H1 (cell line): ENCODE measurements at regions not wholly inside any gene's neighbourhood (a gene's known extent, or its start where the extent isn't known, plus 50 kb on each side); places are given as distances from the start of the nearest gene placed in this dataset.

Experiments used
- CTCF ChIA-PET: fragments of 300-600 bp; sonication (Branson Sonifier 250); formaldehyde crosslinking; loops from one replicate; lab custom pipeline; 2021; ENCODE audit not compliant: partially characterized antibody; lab: Charles Lee
- POLR2A ChIA-PET: fragments of 300-600 bp; sonication (Branson Sonifier 250); formaldehyde crosslinking; loops from one replicate; lab custom pipeline; 2021; ENCODE audit warnings: inconsistent platforms; ENCODE audit not compliant: partially characterized antibody; lab: Charles Lee
- DNase-seq, 2 experiments: peaks; one replicate each; pipeline versions ENCODE4 v3.0.0 to v3.0.0-alpha.2; 2010 to 2022; ENCODE audit warnings: low spot score in 2 of 2, low read depth in 1 of 2, mixed read lengths in 1 of 2
- FAIRE-seq: peaks from 2 replicates; lab custom pipeline; 2011; peaks lifted over from hg19 to GRCh38; lab: Jason Lieb, UNC
- H2AFZ ChIP-seq: 2 replicates; pipeline ENCODE4 v1.8.1; 2012; ENCODE audit warnings: low read length, inconsistent platforms
- H2AK5ac ChIP-seq: 2 replicates; pipeline ENCODE4 v1.6.1; 2013; ENCODE audit warnings: low read depth, low read length
- H2BK120ac ChIP-seq: replicated peaks from 2 replicates; pipeline ENCODE3; 2013; ENCODE audit warnings: low read depth, low read length, inconsistent platforms
- H2BK12ac ChIP-seq: 2 replicates; pipeline ENCODE4 v1.6.1; 2013; ENCODE audit warnings: low read depth, low read length
- H2BK15ac ChIP-seq: 2 replicates; pipeline ENCODE4 v1.6.1; 2013; ENCODE audit warnings: low read length
- H2BK20ac ChIP-seq: 2 replicates; pipeline ENCODE4 v1.6.1; 2013; ENCODE audit warnings: low read length
- H2BK5ac ChIP-seq: 2 replicates; pipeline ENCODE4 v1.6.1; 2013; ENCODE audit warnings: low read depth, low read length
- H3K14ac ChIP-seq: 2 replicates; pipeline ENCODE4 v1.6.1; 2013; ENCODE audit warnings: inconsistent platforms; ENCODE audit not compliant: insufficient read length
- H3K18ac ChIP-seq: 2 replicates; pipeline ENCODE4 v1.6.1; 2013; ENCODE audit warnings: low read length; ENCODE audit errors: extremely low read depth
- H3K23ac ChIP-seq: 2 replicates; pipeline ENCODE4 v1.6.1; 2013; ENCODE audit warnings: inconsistent platforms; ENCODE audit not compliant: insufficient read length
- H3K23me2 ChIP-seq: 2 replicates; pipeline ENCODE4 v1.6.1; 2013; ENCODE audit warnings: low read depth, low read length
- H3K27ac ChIP-seq: 2 replicates; pipeline ENCODE4 v1.6.1; 2011; ENCODE audit warnings: low read depth, low read length, inconsistent platforms
- H3K27me3 ChIP-seq, 4 experiments: replicated peaks in 1 of 4; 1 replicate in 1 of 4; 2 replicates in 3 of 4; pipeline versions ENCODE4 v1.6.1 to v1.8.1; 2011 to 2013; ENCODE audit warnings: low read length in 3 of 4, mild to moderate bottlenecking in 3 of 4, inconsistent platforms in 2 of 4, mixed read lengths in 2 of 4, moderate library complexity in 1 of 4; ENCODE audit not compliant: control insufficient read depth in 3 of 4, insufficient read depth in 3 of 4; ENCODE audit errors: extremely low read depth in 1 of 4
- H3K36me3 ChIP-seq, 4 experiments: 2 replicates each; pipeline versions ENCODE4 v1.6.1 to v1.8.1; 2011 to 2013; ENCODE audit warnings: mild to moderate bottlenecking in 4 of 4, low read length in 3 of 4, moderate library complexity in 2 of 4, control low read depth in 1 of 4, inconsistent platforms in 1 of 4; ENCODE audit not compliant: insufficient read depth in 4 of 4, control insufficient read depth in 2 of 4
- H3K4ac ChIP-seq: replicated peaks from 2 replicates; pipeline ENCODE3; 2013; ENCODE audit warnings: low read length, low read depth, mixed read lengths, inconsistent platforms; ENCODE audit not compliant: insufficient read length
- H3K4me1 ChIP-seq, 4 experiments: replicated peaks in 1 of 4; 1 replicate in 1 of 4; 2 replicates in 3 of 4; pipeline versions ENCODE4 v1.6.1 to v1.8.1; 2011 to 2013; ENCODE audit warnings: low read length in 3 of 4, inconsistent platforms in 2 of 4, mixed read lengths in 1 of 4; ENCODE audit not compliant: insufficient read depth in 4 of 4, control insufficient read depth in 3 of 4
- H3K4me2 ChIP-seq, 2 experiments: 2 replicates each; pipeline versions ENCODE4 v1.6.1 to v1.8.1; 2011 to 2013; ENCODE audit warnings: low read depth in 2 of 2, low read length in 2 of 2, control low read depth in 1 of 2, inconsistent platforms in 1 of 2, mild to moderate bottlenecking in 1 of 2; ENCODE audit not compliant: insufficient read depth in 1 of 2
- H3K4me3 ChIP-seq, 4 experiments: fragments of 200-600, 300-600 bp in 1 of 4; sonication (generic), shearing (Covaris generic), sonication (Bioruptor Twin) in 1 of 4; 2 replicates each; pipeline versions ENCODE4 v1.5.1 to v1.8.1; 2011 to 2016; ENCODE audit warnings: low read length in 4 of 4, low read depth in 3 of 4, control low read depth in 2 of 4, inconsistent platforms in 2 of 4, mild to moderate bottlenecking in 2 of 4, mixed read lengths in 1 of 4, moderate library complexity in 1 of 4; ENCODE audit not compliant: insufficient read depth in 2 of 4; ENCODE audit errors: extremely low read depth in 1 of 4
- H3K56ac ChIP-seq: replicated peaks from 2 replicates; pipeline ENCODE3; 2013; ENCODE audit warnings: low read depth, mild to moderate bottlenecking, mixed read lengths, low read length, inconsistent platforms; ENCODE audit not compliant: insufficient read length
- H3K79me1 ChIP-seq: 2 replicates; pipeline ENCODE4 v1.6.1; 2013; ENCODE audit warnings: low read depth, low read length, control low read depth
- H3K79me2 ChIP-seq, 2 experiments: 2 replicates each; pipeline versions ENCODE4 v1.6.1 to v1.8.1; 2012 to 2013; ENCODE audit warnings: low read length in 2 of 2, mild to moderate bottlenecking in 2 of 2, inconsistent platforms in 1 of 2; ENCODE audit not compliant: insufficient read depth in 2 of 2, control insufficient read depth in 1 of 2
- H3K9ac ChIP-seq, 4 experiments: replicated peaks in 1 of 4; 1 replicate in 1 of 4; 2 replicates in 3 of 4; pipeline versions ENCODE4 v1.6.1 to v1.8.1; 2011 to 2013; ENCODE audit warnings: low read depth in 3 of 4, low read length in 3 of 4, control low read depth in 2 of 4, mild to moderate bottlenecking in 2 of 4, moderate library complexity in 2 of 4, inconsistent platforms in 1 of 4; ENCODE audit errors: extremely low read depth in 1 of 4
- H3K9me3 ChIP-seq, 2 experiments: 2 replicates each; pipeline versions ENCODE4 v1.6.1 to v1.8.1; 2012 to 2013; ENCODE audit warnings: mild to moderate bottlenecking in 2 of 2, moderate library complexity in 2 of 2, control low read depth in 1 of 2, inconsistent platforms in 1 of 2, low read depth in 1 of 2, low read length in 1 of 2, mixed read lengths in 1 of 2; ENCODE audit not compliant: insufficient read depth in 2 of 2
- H4K20me1 ChIP-seq, 2 experiments: replicated peaks in 1 of 2; 2 replicates each; pipeline versions ENCODE3 to v1.8.1; 2011 to 2013; ENCODE audit warnings: inconsistent platforms in 2 of 2, low read length in 2 of 2, mild to moderate bottlenecking in 1 of 2; ENCODE audit not compliant: insufficient read depth in 2 of 2, control insufficient read depth in 1 of 2
- H4K5ac ChIP-seq: 2 replicates; pipeline ENCODE4 v1.6.1; 2013; ENCODE audit warnings: low read length, low read depth, mixed read lengths, inconsistent platforms; ENCODE audit not compliant: insufficient read length
- H4K8ac ChIP-seq: 2 replicates; pipeline ENCODE4 v1.8.0; 2013; ENCODE audit warnings: mild to moderate bottlenecking, moderate library complexity, low read length, inconsistent platforms; ENCODE audit not compliant: insufficient read depth; ENCODE audit errors: extremely low read depth
- H4K91ac ChIP-seq: replicated peaks from 2 replicates; pipeline ENCODE3; 2013; ENCODE audit warnings: low read length, mixed read lengths, inconsistent platforms; ENCODE audit not compliant: insufficient read length
- ATF2 ChIP-seq: IDR thresholded peaks from 2 replicates; pipeline ENCODE4 v1.6.1; 2012; ENCODE audit warnings: low read length, inconsistent platforms
- BCL11A ChIP-seq, 2 experiments: IDR thresholded peaks; one replicate each; pipeline ENCODE4 v1.6.1; 2011; ENCODE audit warnings: low read depth in 2 of 2, low read length in 2 of 2, mild to moderate bottlenecking in 2 of 2
- CBX5 ChIP-seq: fragments of 300-800, 300-1000 bp; sonication (generic); IDR thresholded peaks from 2 replicates; pipeline ENCODE4 v1.7.1; 2016; ENCODE audit warnings: antibody characterized with exemption, low read length, low read depth
- EGR1 ChIP-seq: IDR thresholded peaks from 2 replicates; pipeline ENCODE4 v1.6.1; 2011; ENCODE audit warnings: low read depth, low read length, borderline replicate concordance
- EZH2 ChIP-seq: fragments of 200-600 bp; sonication (generic); IDR thresholded peaks from 2 replicates; pipeline ENCODE4 v1.7.1; 2012; ENCODE audit warnings: low read depth, mild to moderate bottlenecking, moderate library complexity, low read length, inconsistent platforms; ENCODE audit not compliant: severe bottlenecking
- NRF1 ChIP-seq: IDR thresholded peaks from 2 replicates; pipeline ENCODE4 v1.6.1; 2011; ENCODE audit warnings: mild to moderate bottlenecking, low read depth, low read length, improper control_type of control experiment
- SAP30 ChIP-seq: fragments of 300-600 bp; sonication (generic); IDR thresholded peaks from 2 replicates; pipeline ENCODE4 v1.7.1; 2012; ENCODE audit warnings: low read length, moderate library complexity, mild to moderate bottlenecking, inconsistent platforms; ENCODE audit not compliant: insufficient read depth, insufficient replicate concordance
- SP1 ChIP-seq: IDR thresholded peaks from 2 replicates; pipeline ENCODE4 v1.6.1; 2011; ENCODE audit warnings: low read depth, low read length
- TBP ChIP-seq: IDR thresholded peaks from 2 replicates; pipeline ENCODE4 v1.6.1; 2011; ENCODE audit warnings: low read depth, low read length, improper control_type of control experiment
- USF2 ChIP-seq: IDR thresholded peaks from 2 replicates; pipeline ENCODE4 v1.6.1; 2011; ENCODE audit warnings: low read length, improper control_type of control experiment
- WGBS, 2 experiments: shearing (Covaris generic) in 1 of 2; methylation state at CpG; one replicate each; pipeline versions ENCODE4 v1.1.6 to v1.1.7; 2013 to 2015; ENCODE audit warnings: low lambda C conversion rate in 2 of 2, mixed read lengths in 2 of 2, inconsistent platforms in 1 of 2, low coverage in 1 of 2, missing lambda C conversion rate in 1 of 2; ENCODE audit not compliant: insufficient replicate concordance in 2 of 2, insufficient coverage in 1 of 2, insufficient read length in 1 of 2; ENCODE audit errors: extremely low coverage in 1 of 2, missing lambda C conversion rate in 1 of 2; 5-methylcytosine and 5-hydroxymethylcytosine counted together

DNA sequence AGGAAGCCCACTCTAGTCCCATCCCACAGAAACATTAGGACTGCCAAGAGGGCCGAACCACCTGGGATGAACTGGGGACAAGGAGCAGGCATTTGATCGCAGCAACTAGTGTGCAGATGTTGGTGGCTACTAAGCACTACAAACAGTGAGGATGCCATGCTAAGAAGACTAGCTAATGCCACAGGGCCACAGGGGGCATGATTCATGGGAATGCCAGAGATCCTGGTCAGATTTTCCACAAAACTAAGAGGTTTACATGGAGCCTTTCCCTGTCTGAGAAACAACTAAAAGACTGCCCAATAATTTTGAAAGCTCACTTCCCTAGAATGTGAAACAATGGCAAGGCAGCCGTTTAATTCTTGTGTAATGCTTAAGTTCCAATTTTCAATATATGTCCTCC, 375.9 kb upstream of the PTCHD4 start:
- no peak overlapping the region for H2AFZ ChIP-seq
- H3K9me3 ChIP-seq, result no peaks in the 10 kb centered on the region
- H3K27me3 ChIP-seq, result no peaks in the 10 kb centered on the region
- ChIA-PET POLR2A (no interaction called here), CTCF (interaction anchor here (0.6 to 3.0 kb wide), 2 partner anchors 10 to 249 kb away, joined by 3 to 9 read pairs; no protein-coding TSS in a partner anchor)
- H3K18ac ChIP-seq, result no peak overlapping the region
- 94% methylated on average over 3 of the region's 3 CpGs; no CpG with 5 or more reads in 1 of the 2 experiments for WGBS, 2 experiments
- H3K36me3 ChIP-seq, result no peaks in the 10 kb centered on the region
- H3K23ac ChIP-seq, result no peak overlapping the region
- DNase-seq, result no peak
- H2BK20ac ChIP-seq, result no peak overlapping the region
- no peak overlapping the region for H2BK15ac ChIP-seq
- H2BK12ac ChIP-seq, result no peak overlapping the region
- no peak for FAIRE-seq
- H3K9ac ChIP-seq, result no peak overlapping the region
- H3K4me3 ChIP-seq, result no peak overlapping the region
- no peak overlapping the region for H2BK120ac ChIP-seq
- no peaks in the 10 kb centered on the region for H3K4me1 ChIP-seq
- no peak overlapping the region for H2BK5ac ChIP-seq
- H3K23me2 ChIP-seq, result no peaks in the 10 kb centered on the region; the same call in 1 of the 2 replicates
- no peaks in the 10 kb centered on the region for H3K79me1 ChIP-seq
- no peak overlapping the region for H4K8ac ChIP-seq
- H3K79me2 ChIP-seq, result no peaks in the 10 kb centered on the region
- H2AK5ac ChIP-seq, result no peak overlapping the region
- no peak overlapping the region for H3K27ac ChIP-seq
- H3K4me2 ChIP-seq, result no peak overlapping the region
- no peaks in the 10 kb centered on the region for H4K20me1 ChIP-seq
- H3K56ac ChIP-seq, result no peak overlapping the region
- no peak overlapping the region for H4K5ac ChIP-seq
- H3K14ac ChIP-seq, result no peak overlapping the region
- no peak overlapping the region for H3K4ac ChIP-seq
- H4K91ac ChIP-seq, result no peak overlapping the region
- TF ChIP-seq SAP30 (no peak), USF2 (no peak), EGR1 (no peak), NRF1 (no peak), TBP (no peak), BCL11A (IDR thresholded peaks at IDR 0.05; ENCODE audit: low read depth in 2 of 2, low read length in 2 of 2) (no peak), SP1 (no peak), ATF2 (no peak), EZH2 (no peak), CBX5 (no peak)
